ENCODE measurements at regions not wholly inside any gene's neighbourhood (a gene's known extent, or its start where the extent isn't known, plus 50 kb on each side); places are given as distances from the start of the nearest gene placed in this dataset.

GRCh38 chr5:125047871-125048270 is 301.4 kb upstream of the ZNF608 start:
- TF ChIP-seq POLR2A (IDR thresholded peaks at IDR 0.05) (no peak), CTCF (IDR thresholded peaks at IDR 0.05) (no peak)
